ENCODE measurements at regions not wholly inside any gene's neighbourhood (a gene's known extent, or its start where the extent isn't known, plus 50 kb on each side); places are given as distances from the start of the nearest gene placed in this dataset.
"Not testable (repeated sequence)": the region's sequence is repeated elsewhere in the genome, so short reads cannot be mapped to it uniquely, and the experiment has no call there.

- Histone ChIP-seq H3K27ac (ENCODE audit: low read depth, low read length, severe bottlenecking) (no peak overlapping the region), H3K9me3 (ENCODE audit: control insufficient read depth, low read length) (no peaks in the 10 kb centered on the region), H3K36me3 (ENCODE audit: control insufficient read depth, insufficient read depth, low read length) (no peaks in the 10 kb centered on the region), H3K4me3 (ENCODE audit: extremely low read depth, insufficient read depth, low read length, poor library complexity, severe bottlenecking) (no peak overlapping the region), H3K4me1 (ENCODE audit: control insufficient read depth, insufficient read depth, low read length, poor library complexity, severe bottlenecking) (no peaks in the 10 kb centered on the region)
- 100% methylated on average over 1 to 2 of the region's 4 CpGs for WGBS, 2 experiments (ENCODE audit: insufficient coverage in 2 of 2)
These were observed 145.6 kb downstream of the EVA1A start for GRCh38 chr2:75415111-75415626.

- H3K4me3 ChIP-seq (ENCODE audit: extremely low read depth, insufficient read depth, low read length, poor library complexity, severe bottlenecking) = no peak overlapping the region
- no CpG with 5 or more reads among the region's 2 CpGs for WGBS, 2 experiments (ENCODE audit: insufficient coverage in 2 of 2)
- H3K9me3 ChIP-seq (ENCODE audit: control insufficient read depth, low read length) = no peaks in the 10 kb centered on the region
- no peak overlapping the region for H3K27ac ChIP-seq (ENCODE audit: low read depth, low read length, severe bottlenecking)
- no peaks in the 10 kb centered on the region for H3K4me1 ChIP-seq (ENCODE audit: control insufficient read depth, insufficient read depth, low read length, poor library complexity, severe bottlenecking)
- no peaks in the 10 kb centered on the region for H3K36me3 ChIP-seq (ENCODE audit: control insufficient read depth, insufficient read depth, low read length)
These were observed 149.2 kb downstream of the EVA1A start for GRCh38 chr2:75411574-75411973.

- no peaks in the 10 kb centered on the region for H3K4me1 ChIP-seq (ENCODE audit: control insufficient read depth, insufficient read depth, low read length, poor library complexity, severe bottlenecking)
- no peak overlapping the region for H3K27ac ChIP-seq (ENCODE audit: low read depth, low read length, severe bottlenecking)
- no peaks in the 10 kb centered on the region for H3K9me3 ChIP-seq (ENCODE audit: control insufficient read depth, low read length)
- no peak overlapping the region for H3K4me3 ChIP-seq (ENCODE audit: extremely low read depth, insufficient read depth, low read length, poor library complexity, severe bottlenecking)
- H3K36me3 ChIP-seq (ENCODE audit: control insufficient read depth, insufficient read depth, low read length) = no peaks in the 10 kb centered on the region
These were observed 150.0 kb downstream of the EVA1A start for GRCh38 chr2:75410702-75411101.

- H3K9me3 ChIP-seq (ENCODE audit: control insufficient read depth, low read length) = no peaks in the 10 kb centered on the region
- H3K27ac ChIP-seq (ENCODE audit: low read depth, low read length, severe bottlenecking) = no peak overlapping the region
- no peaks in the 10 kb centered on the region for H3K4me1 ChIP-seq (ENCODE audit: control insufficient read depth, insufficient read depth, low read length, poor library complexity, severe bottlenecking)
- no peak overlapping the region for H3K4me3 ChIP-seq (ENCODE audit: extremely low read depth, insufficient read depth, low read length, poor library complexity, severe bottlenecking)
- H3K36me3 ChIP-seq (ENCODE audit: control insufficient read depth, insufficient read depth, low read length) = no peaks in the 10 kb centered on the region
These were observed 152.0 kb downstream of the EVA1A start for GRCh38 chr2:75408771-75409170.

GRCh38 chr2:75407038-75407530 is 153.7 kb downstream of the EVA1A start:
- WGBS, 2 experiments (ENCODE audit: insufficient coverage in 2 of 2) = no CpG with 5 or more reads among the region's 3 CpGs

GRCh38 chr2:75406131-75406581 is 154.6 kb downstream of the EVA1A start:
- Histone ChIP-seq H3K9me3 (ENCODE audit: control insufficient read depth, low read length) (no peaks in the 10 kb centered on the region), H3K27ac (ENCODE audit: low read depth, low read length, severe bottlenecking) (no peak overlapping the region), H3K4me1 (ENCODE audit: control insufficient read depth, insufficient read depth, low read length, poor library complexity, severe bottlenecking) (no peaks in the 10 kb centered on the region), H3K36me3 (ENCODE audit: control insufficient read depth, insufficient read depth, low read length) (no peaks in the 10 kb centered on the region), H3K4me3 (ENCODE audit: extremely low read depth, insufficient read depth, low read length, poor library complexity, severe bottlenecking) (no peak overlapping the region)
- 67% methylated on average over 1 of the region's 1 CpG; no CpG with 5 or more reads in 1 of the 2 experiments for WGBS, 2 experiments (ENCODE audit: insufficient coverage in 2 of 2)

More at GRCh38 chr2:75407038-75407530, 153.7 kb downstream of the EVA1A start:
- Histone ChIP-seq H3K9me3 (ENCODE audit: control insufficient read depth, low read length) (no peaks in the 10 kb centered on the region), H3K4me3 (ENCODE audit: extremely low read depth, insufficient read depth, low read length, poor library complexity, severe bottlenecking) (no peak overlapping the region), H3K27ac (ENCODE audit: low read depth, low read length, severe bottlenecking) (no peak overlapping the region), H3K36me3 (ENCODE audit: control insufficient read depth, insufficient read depth, low read length) (no peaks in the 10 kb centered on the region), H3K4me1 (ENCODE audit: control insufficient read depth, insufficient read depth, low read length, poor library complexity, severe bottlenecking) (no peaks in the 10 kb centered on the region)

- WGBS, 2 experiments (ENCODE audit: insufficient coverage in 2 of 2) = 67 to 100% methylated on average over 1 to 2 of the region's 3 CpGs
- H3K4me1 ChIP-seq (ENCODE audit: control insufficient read depth, insufficient read depth, low read length, poor library complexity, severe bottlenecking) = no peaks in the 10 kb centered on the region
- no peaks in the 10 kb centered on the region for H3K9me3 ChIP-seq (ENCODE audit: control insufficient read depth, low read length)
- H3K27ac ChIP-seq (ENCODE audit: low read depth, low read length, severe bottlenecking) = no peak overlapping the region
- no peak overlapping the region for H3K4me3 ChIP-seq (ENCODE audit: extremely low read depth, insufficient read depth, low read length, poor library complexity, severe bottlenecking)
- H3K36me3 ChIP-seq (ENCODE audit: control insufficient read depth, insufficient read depth, low read length) = no peaks in the 10 kb centered on the region
These were observed 155.7 kb downstream of the EVA1A start for GRCh38 chr2:75405000-75405399.

GRCh38 chr2:75403991-75404428 is 156.7 kb downstream of the EVA1A start:
- 20% methylated on average over 1 of the region's 9 CpGs; no CpG with 5 or more reads in 1 of the 2 experiments for WGBS, 2 experiments (ENCODE audit: insufficient coverage in 2 of 2)
- H3K9me3 ChIP-seq (ENCODE audit: control insufficient read depth, low read length) = no peaks in the 10 kb centered on the region

GRCh38 chr2:75396314-75396713 is 164.4 kb downstream of the EVA1A start:
- H3K4me1 ChIP-seq (ENCODE audit: control insufficient read depth, insufficient read depth, low read length, poor library complexity, severe bottlenecking) = no peaks in the 10 kb centered on the region
- WGBS, 2 experiments (ENCODE audit: insufficient coverage in 2 of 2) = no CpG with 5 or more reads among the region's 2 CpGs
- H3K9me3 ChIP-seq (ENCODE audit: control insufficient read depth, low read length) = no peaks in the 10 kb centered on the region
- no peak overlapping the region for H3K27ac ChIP-seq (ENCODE audit: low read depth, low read length, severe bottlenecking)
- no peak overlapping the region for H3K4me3 ChIP-seq (ENCODE audit: extremely low read depth, insufficient read depth, low read length, poor library complexity, severe bottlenecking)
- no peaks in the 10 kb centered on the region for H3K36me3 ChIP-seq (ENCODE audit: control insufficient read depth, insufficient read depth, low read length)

More at GRCh38 chr2:75403991-75404428, 156.7 kb downstream of the EVA1A start:
- Histone ChIP-seq H3K27ac (ENCODE audit: low read depth, low read length, severe bottlenecking) (no peak overlapping the region), H3K4me3 (ENCODE audit: extremely low read depth, insufficient read depth, low read length, poor library complexity, severe bottlenecking) (no peak overlapping the region), H3K4me1 (ENCODE audit: control insufficient read depth, insufficient read depth, low read length, poor library complexity, severe bottlenecking) (no peaks in the 10 kb centered on the region), H3K36me3 (ENCODE audit: control insufficient read depth, insufficient read depth, low read length) (no peaks in the 10 kb centered on the region)

GRCh38 chr2:75394764-75395163 is 166.0 kb downstream of the EVA1A start:
- WGBS, 2 experiments (ENCODE audit: insufficient coverage in 2 of 2) = 94 to 100% methylated on average over 2 of the region's 2 CpGs
- not testable (repeated sequence) for H3K9me3 ChIP-seq (ENCODE audit: control insufficient read depth, low read length); H3K4me1 ChIP-seq (ENCODE audit: control insufficient read depth, insufficient read depth, low read length, poor library complexity, severe bottlenecking); H3K27ac ChIP-seq (ENCODE audit: low read depth, low read length, severe bottlenecking); H3K4me3 ChIP-seq (ENCODE audit: extremely low read depth, insufficient read depth, low read length, poor library complexity, severe bottlenecking); H3K36me3 ChIP-seq (ENCODE audit: control insufficient read depth, insufficient read depth, low read length)

- no peak overlapping the region for H3K27ac ChIP-seq (ENCODE audit: low read depth, low read length, severe bottlenecking)
- H3K9me3 ChIP-seq (ENCODE audit: control insufficient read depth, low read length) = peaks cover 5% of the 10 kb centered on the region
- no peak overlapping the region for H3K4me3 ChIP-seq (ENCODE audit: extremely low read depth, insufficient read depth, low read length, poor library complexity, severe bottlenecking)
- no peaks in the 10 kb centered on the region for H3K4me1 ChIP-seq (ENCODE audit: control insufficient read depth, insufficient read depth, low read length, poor library complexity, severe bottlenecking)
- no peaks in the 10 kb centered on the region for H3K36me3 ChIP-seq (ENCODE audit: control insufficient read depth, insufficient read depth, low read length)
- 62 to 83% methylated on average over 2 to 3 of the region's 3 CpGs for WGBS, 2 experiments (ENCODE audit: insufficient coverage in 2 of 2)
These were observed 170.6 kb downstream of the EVA1A start for GRCh38 chr2:75390169-75390568.

All from mesodermal cell (in vitro differentiated cells).